Hepatocyte (in vitro differentiated cells): ENCODE measurements at regions not wholly inside any gene's neighbourhood (a gene's known extent, or its start where the extent isn't known, plus 50 kb on each side); places are given as distances from the start of the nearest gene placed in this dataset.

Experiments used
- CTCF ChIP-seq: fragments of 200-600 bp; sonication (generic); IDR thresholded peaks from 2 replicates; pipeline ENCODE4 v1.5.1; 2016; ENCODE audit warnings: antibody characterized with exemption, mild to moderate bottlenecking; ENCODE audit not compliant: poor library complexity
- EZH2phosphoT487 ChIP-seq: fragments of 200-600 bp; sonication (generic); IDR thresholded peaks from one replicate; pipeline ENCODE4 v1.6.1; 2018; ENCODE audit warnings: antibody characterized with exemption, mild to moderate bottlenecking, low read depth, moderate library complexity; ENCODE audit not compliant: unreplicated experiment, severe bottlenecking

- TF ChIP-seq CTCF (no peak), EZH2phosphoT487 (no peak)
Observed at GRCh38 chr4:178090640-178091411, 648.6 kb upstream of the AGA start.
